Testis (tissue), 2 donors: ENCODE measurements at regions not wholly inside any gene's neighbourhood (a gene's known extent, or its start where the extent isn't known, plus 50 kb on each side); places are given as distances from the start of the nearest gene placed in this dataset.
A peak's percentile ranks its signal among the peaks of the same experiment; 100 is the strongest.

Source experiments
- CTCF ChIP-seq, 3 experiments: fragments of 450-650 bp in 2 of 3; fragments of 200-600 bp in 1 of 3; sonication (generic) in 1 of 3; IDR thresholded peaks; one replicate each; pipeline ENCODE4 v1.5.1; 2016 to 2019; ENCODE audit warnings: antibody characterized with exemption in 3 of 3, mild to moderate bottlenecking in 2 of 3, moderate library complexity in 1 of 3
- POLR2A ChIP-seq: fragments of 450-650 bp; IDR thresholded peaks from one replicate; pipeline ENCODE4 v1.6.1; 2017; ENCODE audit warnings: antibody characterized with exemption, mild to moderate bottlenecking, moderate library complexity

GRCh38 chr14:97584528-97584927, 787.3 kb downstream of the VRK1 start:
- TF ChIP-seq CTCF (IDR thresholded peaks at IDR 0.05): peak in 1 of 3 experiments; percentile 14
- no peak for TF ChIP-seq POLR2A
